ENCODE measurements at regions not wholly inside any gene's neighbourhood (a gene's known extent, or its start where the extent isn't known, plus 50 kb on each side); places are given as distances from the start of the nearest gene placed in this dataset.

DNA sequence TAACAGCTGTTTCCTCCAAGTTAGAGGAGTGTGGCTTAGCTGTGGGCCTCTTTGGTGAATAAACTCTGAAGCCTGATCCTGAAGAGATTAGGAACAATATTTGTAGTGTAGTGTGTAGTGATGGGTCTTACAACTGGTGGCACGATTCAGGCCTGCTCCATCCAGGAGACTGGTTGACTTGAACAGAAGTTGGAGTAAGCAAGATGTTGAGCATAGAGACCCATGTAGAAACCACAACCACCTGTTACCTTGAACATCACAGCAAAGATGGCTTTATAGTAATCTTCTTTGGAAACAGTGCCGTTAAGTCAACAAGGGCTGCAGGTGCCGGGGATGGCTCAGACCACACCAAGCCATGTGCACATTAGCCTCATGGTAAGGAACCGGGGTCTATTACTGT is 74.2 kb upstream of the RASGRP1 start:
- Histone ChIP-seq H3K4me3 (replicated peaks in 1 of 3; ENCODE audit: insufficient read depth in 1 of 3, low read depth in 2 of 3, low read length in 3 of 3) (no peak overlapping the region), H3K4me2 (ENCODE audit: low read depth, low read length) (no peak overlapping the region), H3K4me1 (ENCODE audit: insufficient read depth, low read length) (no peaks in the 10 kb centered on the region), H3K27ac (ENCODE audit: extremely low read length, insufficient read depth, low read length) (no peak overlapping the region), H2AFZ (ENCODE audit: low read length) (no peak overlapping the region), H3K9me3 (ENCODE audit: low read length) (no peaks in the 10 kb centered on the region), H3K79me2 (ENCODE audit: insufficient read depth, low read length) (no peaks in the 10 kb centered on the region), H3K27me3 (ENCODE audit: control insufficient read depth in 1 of 2, insufficient read depth in 2 of 2, low read length in 2 of 2) (peaks cover 0 to 9% of the 10 kb centered on the region in 2 experiments; a peak in 1 of 5 replicates), H3K36me3 (replicated peaks in 1 of 2; ENCODE audit: control insufficient read depth in 1 of 2, insufficient read depth in 2 of 2, low read length in 2 of 2) (no peaks in the 10 kb centered on the region), H4K20me1 (ENCODE audit: insufficient read depth, low read length) (no peaks in the 10 kb centered on the region), H3K9ac (ENCODE audit: insufficient read depth, low read depth, low read length) (no peak overlapping the region)
- in situ Hi-C loops (cut with HindIII; ENCODE audit: extremely low pct_ligation_motif_present, low pct_unique_long_range_greater_than_20kb) = no loop called here
- DNase-seq (ENCODE audit: low spot score) (no peak), ATAC-seq (no peak), FAIRE-seq (no peak)
- intact Hi-C loops (cut with micrococcal nuclease; ENCODE audit: unreplicated experiment) = no loop called here
- CTCF ChIA-PET (ENCODE audit: low intra/inter-chr PET ratio, low total read pairs) = no interaction called here
- BruUV-seq (replicated peaks) = no TSS peak
- POLR2A ChIA-PET = no interaction called here
- no peak for TF ChIP-seq ZNF263 (CRISPR knock-in tag; IDR thresholded peaks at IDR 0.05)
- WGBS (ENCODE audit: low lambda C conversion rate) = 12% methylated on average over 4 of the region's 4 CpGs

DNA sequence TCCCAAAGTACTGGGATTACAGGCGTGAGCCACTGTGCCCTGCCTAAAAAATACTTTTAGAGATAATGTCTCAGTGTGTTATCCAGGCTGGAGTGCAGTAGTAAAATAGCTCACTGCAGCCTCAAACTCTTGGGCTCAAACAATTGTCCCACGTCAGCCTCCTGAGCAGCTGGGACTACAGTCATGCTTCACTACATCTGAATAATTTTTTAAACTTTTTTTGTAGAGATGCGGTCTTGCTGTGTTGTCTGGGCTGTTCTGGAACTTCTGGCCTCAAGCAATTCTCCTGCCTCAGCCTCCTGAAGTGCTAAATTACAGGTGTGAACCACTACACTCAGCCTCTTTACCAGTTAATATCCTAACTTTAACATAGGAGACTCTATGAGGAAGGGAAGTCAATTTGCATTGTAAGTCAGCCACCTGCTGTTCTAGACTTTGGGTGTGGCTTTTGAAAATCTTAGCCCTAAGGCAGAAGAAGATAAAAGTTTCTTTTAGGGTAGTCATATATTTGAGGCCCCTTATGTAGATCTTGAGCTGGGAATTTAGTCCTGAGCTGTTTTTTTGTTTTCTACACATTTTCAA is 78.2 kb upstream of the RASGRP1 start:
- no TSS peak for BruUV-seq (replicated peaks)
- H3K9me3 ChIP-seq (ENCODE audit: low read length) = no peaks in the 10 kb centered on the region
- TF ChIP-seq POLR2AphosphoS2 (IDR thresholded peaks at IDR 0.05; ENCODE audit: low read depth, low read length) (no peak), POLR2A (IDR thresholded peaks at IDR 0.05; ENCODE audit: insufficient read depth in 1 of 2, low read depth in 2 of 2, low read length in 2 of 2) (no peak), ZNF569 (CRISPR knock-in tag; IDR thresholded peaks at IDR 0.05; ENCODE audit: borderline replicate concordance) (no peak), ZNF577 (CRISPR knock-in tag; IDR thresholded peaks at IDR 0.05; ENCODE audit: borderline replicate concordance, low read depth) (no peak), ZNF234 (CRISPR knock-in tag; conservative IDR thresholded peaks at IDR 0.05) (no peak), MTF2 (CRISPR knock-in tag; IDR thresholded peaks at IDR 0.05; ENCODE audit: borderline replicate concordance) (no peak), KLF15 (CRISPR knock-in tag; IDR thresholded peaks at IDR 0.05; ENCODE audit: borderline replicate concordance) (no peak), TRIM24 (CRISPR knock-in tag; IDR thresholded peaks at IDR 0.05) (no peak), SNRNP70 (IDR thresholded peaks at IDR 0.05; ENCODE audit: low read depth, low read length) (no peak)
- TF ChIP-seq, protein P1, sequence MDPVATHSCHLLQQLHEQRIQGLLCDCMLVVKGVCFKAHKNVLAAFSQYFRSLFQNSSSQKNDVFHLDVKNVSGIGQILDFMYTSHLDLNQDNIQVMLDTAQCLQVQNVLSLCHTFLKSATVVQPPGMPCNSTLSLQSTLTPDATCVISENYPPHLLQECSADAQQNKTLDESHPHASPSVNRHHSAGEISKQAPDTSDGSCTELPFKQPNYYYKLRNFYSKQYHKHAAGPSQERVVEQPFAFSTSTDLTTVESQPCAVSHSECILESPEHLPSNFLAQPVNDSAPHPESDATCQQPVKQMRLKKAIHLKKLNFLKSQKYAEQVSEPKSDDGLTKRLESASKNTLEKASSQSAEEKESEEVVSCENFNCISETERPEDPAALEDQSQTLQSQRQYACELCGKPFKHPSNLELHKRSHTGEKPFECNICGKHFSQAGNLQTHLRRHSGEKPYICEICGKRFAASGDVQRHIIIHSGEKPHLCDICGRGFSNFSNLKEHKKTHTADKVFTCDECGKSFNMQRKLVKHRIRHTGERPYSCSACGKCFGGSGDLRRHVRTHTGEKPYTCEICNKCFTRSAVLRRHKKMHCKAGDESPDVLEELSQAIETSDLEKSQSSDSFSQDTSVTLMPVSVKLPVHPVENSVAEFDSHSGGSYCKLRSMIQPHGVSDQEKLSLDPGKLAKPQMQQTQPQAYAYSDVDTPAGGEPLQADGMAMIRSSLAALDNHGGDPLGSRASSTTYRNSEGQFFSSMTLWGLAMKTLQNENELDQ (CRISPR knock-in tag; IDR thresholded peaks at IDR 0.05; ENCODE audit: borderline replicate concordance) = no peak
- TF ChIP-seq, protein P2, sequence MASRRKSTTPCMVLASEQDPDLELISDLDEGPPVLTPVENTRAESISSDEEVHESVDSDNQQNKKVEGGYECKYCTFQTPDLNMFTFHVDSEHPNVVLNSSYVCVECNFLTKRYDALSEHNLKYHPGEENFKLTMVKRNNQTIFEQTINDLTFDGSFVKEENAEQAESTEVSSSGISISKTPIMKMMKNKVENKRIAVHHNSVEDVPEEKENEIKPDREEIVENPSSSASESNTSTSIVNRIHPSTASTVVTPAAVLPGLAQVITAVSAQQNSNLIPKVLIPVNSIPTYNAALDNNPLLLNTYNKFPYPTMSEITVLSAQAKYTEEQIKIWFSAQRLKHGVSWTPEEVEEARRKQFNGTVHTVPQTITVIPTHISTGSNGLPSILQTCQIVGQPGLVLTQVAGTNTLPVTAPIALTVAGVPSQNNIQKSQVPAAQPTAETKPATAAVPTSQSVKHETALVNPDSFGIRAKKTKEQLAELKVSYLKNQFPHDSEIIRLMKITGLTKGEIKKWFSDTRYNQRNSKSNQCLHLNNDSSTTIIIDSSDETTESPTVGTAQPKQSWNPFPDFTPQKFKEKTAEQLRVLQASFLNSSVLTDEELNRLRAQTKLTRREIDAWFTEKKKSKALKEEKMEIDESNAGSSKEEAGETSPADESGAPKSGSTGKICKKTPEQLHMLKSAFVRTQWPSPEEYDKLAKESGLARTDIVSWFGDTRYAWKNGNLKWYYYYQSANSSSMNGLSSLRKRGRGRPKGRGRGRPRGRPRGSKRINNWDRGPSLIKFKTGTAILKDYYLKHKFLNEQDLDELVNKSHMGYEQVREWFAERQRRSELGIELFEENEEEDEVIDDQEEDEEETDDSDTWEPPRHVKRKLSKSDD (CRISPR knock-in tag; IDR thresholded peaks at IDR 0.05; ENCODE audit: low read depth) = no peak
- H3K4me1 ChIP-seq (ENCODE audit: insufficient read depth, low read length) = no peaks in the 10 kb centered on the region
- DNase-seq (ENCODE audit: low spot score) (no peak), FAIRE-seq (no peak), ATAC-seq (no peak)
- WGBS (ENCODE audit: low lambda C conversion rate) = 0% methylated on average over 2 of the region's 3 CpGs
- no peak overlapping the region for H3K4me3 ChIP-seq (replicated peaks in 1 of 3; ENCODE audit: insufficient read depth in 1 of 3, low read depth in 2 of 3, low read length in 3 of 3)
- peaks cover 0 to 4% of the 10 kb centered on the region in 2 experiments; a peak in 1 of 5 replicates for H3K27me3 ChIP-seq (ENCODE audit: control insufficient read depth in 1 of 2, insufficient read depth in 2 of 2, low read length in 2 of 2)
- no peaks in the 10 kb centered on the region for H3K79me2 ChIP-seq (ENCODE audit: insufficient read depth, low read length)
- no peak overlapping the region for H2AFZ ChIP-seq (ENCODE audit: low read length)
- H3K9ac ChIP-seq (ENCODE audit: insufficient read depth, low read depth, low read length) = no peak overlapping the region
- H3K27ac ChIP-seq (ENCODE audit: extremely low read length, insufficient read depth, low read length) = no peak overlapping the region
- no peaks in the 10 kb centered on the region for H3K36me3 ChIP-seq (replicated peaks in 1 of 2; ENCODE audit: control insufficient read depth in 1 of 2, insufficient read depth in 2 of 2, low read length in 2 of 2)
- in situ Hi-C loops (cut with HindIII; ENCODE audit: extremely low pct_ligation_motif_present, low pct_unique_long_range_greater_than_20kb) = no loop called here
- POLR2A ChIA-PET = no interaction called here
- intact Hi-C loops (cut with micrococcal nuclease; ENCODE audit: unreplicated experiment) = no loop called here
- no peaks in the 10 kb centered on the region for H4K20me1 ChIP-seq (ENCODE audit: insufficient read depth, low read length)
- no peak overlapping the region for H3K4me2 ChIP-seq (ENCODE audit: low read depth, low read length)
- CTCF ChIA-PET (ENCODE audit: low intra/inter-chr PET ratio, low total read pairs) = no interaction called here
